Stimulated activated CD4-positive, alpha-beta T cell treated with anti-CD3 and anti-CD28 coated beads, Interleukin-4, amount 100 ng/mL, for 24 hours (primary cell): ENCODE measurements at regions not wholly inside any gene's neighbourhood (a gene's known extent, or its start where the extent isn't known, plus 50 kb on each side); places are given as distances from the start of the nearest gene placed in this dataset.

Experiments
- DNase-seq: peaks from one replicate; pipeline ENCODE4 v3.0.0-alpha.2; 2020

GRCh38 chr14:39946807-39947206 is 514.6 kb upstream of the FBXO33 start:
- DNase-seq, result no peak

DNA sequence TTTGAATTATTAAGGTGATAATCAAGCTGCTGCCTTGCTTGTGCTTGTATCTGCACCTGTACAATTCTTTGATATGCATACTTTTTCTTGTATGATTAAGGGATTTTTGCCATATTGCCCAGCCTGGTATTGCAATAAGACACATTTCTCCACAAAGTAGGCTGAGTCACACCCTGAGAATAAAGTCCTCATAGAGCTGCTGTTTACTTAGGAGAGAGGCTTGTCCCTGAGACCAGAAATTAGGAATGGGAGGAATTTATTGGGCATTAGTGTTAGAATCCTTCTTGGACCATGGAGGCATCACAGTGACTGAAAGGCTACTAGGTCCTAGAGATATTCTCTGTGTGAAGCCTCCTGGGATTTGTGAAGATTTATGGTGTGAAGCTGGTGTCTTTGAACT is 506.8 kb upstream of the FBXO33 start:
- DNase-seq, result no peak

GRCh38 chr14:39912192-39913100 is 480.2 kb upstream of the FBXO33 start:
- DNase-seq, result no peak

- DNase-seq, result no peak
These were observed 465.4 kb upstream of the FBXO33 start for GRCh38 chr14:39897657-39898056.

DNA sequence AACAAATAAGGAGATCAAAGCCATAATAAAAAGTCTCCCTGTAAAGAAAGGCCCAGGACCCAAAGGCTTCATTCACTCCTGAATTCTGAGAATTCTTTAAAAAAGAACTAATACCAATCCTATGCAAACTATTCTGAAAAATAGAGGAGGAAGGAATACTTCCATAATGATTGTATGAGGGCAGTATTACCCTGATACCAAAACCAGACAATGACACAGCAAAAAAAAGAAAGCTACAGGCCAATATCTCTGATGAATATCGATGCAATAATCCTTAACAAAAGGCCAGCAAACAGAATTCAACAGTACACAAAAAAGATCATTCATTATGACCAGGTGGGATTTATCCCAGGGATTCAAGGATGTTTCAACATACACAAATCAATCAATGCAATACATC is 457.8 kb upstream of the FBXO33 start:
- DNase-seq, result no peak

- no peak for DNase-seq
These were observed 451.9 kb upstream of the FBXO33 start for GRCh38 chr14:39884091-39884490.

DNA sequence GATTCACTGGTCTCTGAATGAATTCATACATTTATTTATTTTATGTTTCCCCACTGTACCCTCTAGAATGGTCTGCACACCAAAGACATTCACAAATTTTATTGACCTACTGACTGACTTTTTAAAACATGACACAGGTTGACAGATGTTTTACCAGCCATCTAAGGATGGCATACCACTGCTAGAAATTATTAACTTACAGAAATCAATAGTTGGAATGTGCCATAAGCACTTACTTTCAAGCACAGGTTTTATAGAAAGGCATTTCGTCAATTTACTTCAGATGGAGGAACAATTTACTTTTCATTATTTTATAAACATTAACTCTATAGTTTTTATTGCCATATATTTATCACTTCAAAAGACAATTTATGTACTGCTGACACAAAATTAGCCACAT is 448.7 kb upstream of the FBXO33 start:
- no peak for DNase-seq

GRCh38 chr14:39880106-39880695 is 448.0 kb upstream of the FBXO33 start:
- no peak for DNase-seq

- DNase-seq, result no peak
These were observed 445.5 kb upstream of the FBXO33 start for GRCh38 chr14:39877577-39878190.

- DNase-seq, result no peak
These were observed 444.7 kb upstream of the FBXO33 start for GRCh38 chr14:39876916-39877315.

DNA sequence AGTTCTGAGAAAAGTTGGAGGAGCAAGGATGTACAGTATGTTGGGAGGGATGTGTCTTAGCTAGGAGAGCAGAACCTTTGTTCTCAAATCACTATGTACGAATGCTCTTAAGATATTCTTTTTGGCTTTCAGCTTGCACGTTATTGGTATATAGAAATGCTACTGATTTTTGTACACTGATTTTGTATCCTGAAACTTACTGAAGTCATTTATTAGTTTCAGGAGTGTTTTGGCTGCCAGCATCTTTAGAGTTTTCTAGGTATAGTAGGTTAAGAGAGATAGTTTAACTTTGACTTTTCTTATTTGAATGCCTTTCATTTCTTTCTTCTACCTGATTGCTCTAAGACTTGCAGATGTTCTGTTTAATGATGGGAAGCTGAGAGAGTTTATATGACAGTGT is 442.8 kb upstream of the FBXO33 start:
- no peak for DNase-seq

- no peak for DNase-seq
These were observed 441.6 kb upstream of the FBXO33 start for GRCh38 chr14:39873791-39874190.

DNA sequence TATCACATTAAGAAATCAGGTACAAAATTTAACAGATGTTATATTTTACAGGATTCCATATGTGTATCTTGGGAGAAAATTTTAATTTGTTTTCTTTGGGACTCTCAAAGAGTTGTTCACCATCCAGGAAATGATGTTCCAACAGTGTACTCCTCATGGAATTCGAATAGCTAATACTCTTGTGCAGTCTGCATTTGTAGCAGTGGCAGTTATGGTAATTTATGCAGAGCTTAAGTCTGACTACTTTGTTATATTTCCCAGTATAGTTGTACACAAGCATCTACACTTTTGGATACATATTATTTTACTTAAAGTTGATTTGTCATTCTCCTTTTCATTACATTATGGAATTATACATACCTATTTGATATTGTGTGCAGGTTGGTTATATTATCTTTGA is 436.7 kb upstream of the FBXO33 start:
- no peak for DNase-seq

DNA sequence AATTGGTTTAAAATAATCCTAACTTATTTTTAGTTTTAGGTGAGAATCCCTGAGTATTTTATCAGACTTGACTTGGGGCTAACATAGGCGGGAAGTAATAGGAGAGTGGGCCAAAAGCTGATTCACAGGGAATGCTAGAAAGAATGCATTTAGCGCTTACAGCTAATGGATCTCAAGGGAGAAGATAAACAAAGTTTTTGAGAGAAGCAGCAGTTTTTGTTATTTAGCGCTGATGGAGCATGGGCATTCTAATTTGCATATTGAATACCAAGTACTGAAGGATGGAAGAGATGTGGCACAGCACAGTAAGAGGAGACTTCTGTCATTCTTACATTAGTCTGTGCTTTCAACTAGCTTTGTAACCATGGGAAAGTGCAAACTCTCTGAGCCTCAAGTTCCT is 436.0 kb upstream of the FBXO33 start:
- no peak for DNase-seq

DNA sequence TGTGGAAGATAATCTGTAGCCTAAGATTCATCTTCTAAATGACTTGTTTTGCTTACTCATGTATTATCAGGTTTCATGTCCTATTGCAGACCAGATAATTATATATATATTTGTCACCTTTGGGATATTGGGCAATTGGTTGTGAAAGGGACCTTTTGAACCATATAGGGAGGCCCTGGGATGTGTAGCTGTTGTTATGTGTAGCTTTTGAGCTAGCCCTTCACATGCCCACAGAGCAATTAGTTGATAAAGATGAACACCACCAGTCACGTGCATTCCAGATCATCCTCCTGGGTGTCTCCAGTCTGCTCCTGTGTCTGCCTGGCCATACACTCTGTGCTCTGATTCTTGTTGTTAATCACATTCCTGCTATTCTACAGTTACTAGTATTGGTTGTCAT is 431.2 kb upstream of the FBXO33 start:
- no peak for DNase-seq

- DNase-seq, result no peak
These were observed 429.5 kb upstream of the FBXO33 start for GRCh38 chr14:39861696-39862095.

DNA sequence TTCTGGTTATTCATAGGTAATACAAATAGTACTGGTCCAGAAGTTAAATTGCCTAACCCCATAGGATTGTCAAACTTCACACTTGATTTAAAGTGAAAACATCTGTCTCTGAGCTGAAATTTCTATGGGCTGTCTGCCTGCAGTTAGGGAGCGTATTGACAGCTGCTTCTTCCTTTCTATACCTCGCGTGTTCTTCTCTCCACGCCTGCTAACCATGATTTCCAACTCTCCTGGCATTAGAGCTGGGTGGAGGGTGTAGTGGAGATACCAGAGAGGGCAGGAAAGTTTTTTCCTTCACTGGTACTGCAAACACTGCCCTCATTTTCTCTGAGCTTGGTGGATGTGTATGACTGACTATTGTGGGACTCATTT is 429.0 kb upstream of the FBXO33 start:
- DNase-seq, result no peak

DNA sequence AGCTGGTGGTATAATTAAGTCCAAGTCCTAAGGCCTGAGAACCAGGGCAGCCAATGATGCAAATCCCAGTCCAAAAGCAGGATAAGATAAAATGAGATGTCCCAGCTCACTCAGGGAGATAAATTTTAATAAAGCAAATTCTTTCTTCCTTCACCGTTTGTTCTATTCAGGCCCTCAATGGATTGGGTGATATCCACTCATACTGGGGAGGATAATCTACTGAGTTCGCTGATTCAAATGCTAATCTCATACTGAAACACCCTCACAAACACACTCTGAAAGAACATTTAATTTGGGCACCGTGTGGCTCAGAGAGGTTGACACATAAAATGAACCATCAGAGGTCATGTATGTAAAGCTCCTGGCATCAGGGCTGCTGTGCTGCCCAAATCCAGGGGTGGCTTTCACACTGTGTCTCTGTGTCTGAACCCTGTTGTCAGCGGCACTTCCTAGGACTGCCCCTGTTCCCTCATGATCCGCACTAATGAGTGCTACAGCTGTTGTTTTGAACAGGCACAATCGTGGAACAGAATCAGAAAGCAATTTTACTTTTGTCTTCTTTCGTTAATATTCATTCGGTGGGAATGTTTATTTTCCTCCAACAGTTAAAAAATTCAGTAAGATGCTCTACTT is 428.5 kb upstream of the FBXO33 start:
- DNase-seq, result no peak

GRCh38 chr14:39859314-39859713 is 427.1 kb upstream of the FBXO33 start:
- DNase-seq, result no peak

DNA sequence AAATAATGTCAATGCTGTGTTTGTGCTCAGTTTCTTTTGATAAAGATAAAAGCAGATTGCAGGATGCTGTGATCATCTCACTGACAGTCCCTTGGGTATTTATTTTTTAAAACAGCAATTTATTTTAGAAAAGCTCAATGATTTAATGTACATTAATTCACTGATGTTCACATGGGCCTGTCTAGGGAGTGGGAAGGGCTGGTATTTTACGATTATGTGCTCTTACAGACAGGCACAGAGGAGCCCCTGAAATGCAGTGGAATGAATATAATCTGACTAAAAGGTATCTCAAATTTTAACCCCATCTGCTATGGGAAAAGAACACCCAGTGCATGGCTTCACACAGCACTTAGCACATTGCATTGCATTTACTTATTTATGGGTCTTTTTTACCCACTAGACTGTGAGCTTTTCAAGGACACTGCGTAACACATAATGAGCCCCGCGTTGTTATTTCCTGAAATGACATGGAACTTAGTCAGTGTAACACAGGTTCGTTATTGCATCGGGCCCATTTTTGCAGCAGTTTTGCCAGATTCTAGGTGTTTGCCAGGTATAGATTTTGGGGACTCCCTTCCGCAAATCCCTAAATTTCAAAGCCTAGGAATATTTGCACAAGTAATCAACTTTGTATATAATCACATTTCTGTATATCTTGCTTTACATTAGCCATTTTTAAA is 425.3 kb upstream of the FBXO33 start:
- DNase-seq, result no peak

- DNase-seq, result no peak
These were observed 421.2 kb upstream of the FBXO33 start for GRCh38 chr14:39853441-39853840.

- DNase-seq, result no peak
These were observed 419.0 kb upstream of the FBXO33 start for GRCh38 chr14:39851202-39851601.

- no peak for DNase-seq
These were observed 415.6 kb upstream of the FBXO33 start for GRCh38 chr14:39847852-39848251.
